Stimulated activated CD8-positive, alpha-beta memory T cell treated with anti-CD3 and anti-CD28 coated beads, Interleukin-2, amount 100 ng/mL, for 48 hours (primary cell): ENCODE measurements at regions not wholly inside any gene's neighbourhood (a gene's known extent, or its start where the extent isn't known, plus 50 kb on each side); places are given as distances from the start of the nearest gene placed in this dataset.

ENCODE experiments used
- DNase-seq, 2 donors: peaks; one replicate each; pipeline ENCODE4 v3.0.0-alpha.2; 2020; ENCODE audit warnings: low read depth in 2 of 2

- no peak for DNase-seq
Measured at GRCh38 chr5:61686491-61687257, 354.6 kb downstream of the ZSWIM6 start.

- DNase-seq, result no peak
Measured at GRCh38 chr5:61687371-61687770, 355.3 kb downstream of the ZSWIM6 start.

- no peak for DNase-seq
Measured at GRCh38 chr5:61689153-61689846, 357.2 kb downstream of the ZSWIM6 start.

- DNase-seq, result no peak
Measured at GRCh38 chr5:61697809-61698558, 365.9 kb downstream of the ZSWIM6 start.

GRCh38 chr5:61701877-61702602, 370.0 kb downstream of the ZSWIM6 start:
- DNase-seq, result no peak

GRCh38 chr5:61702784-61703183, 370.7 kb downstream of the ZSWIM6 start:
- no peak for DNase-seq

GRCh38 chr5:61704289-61704688, 372.2 kb downstream of the ZSWIM6 start:
- DNase-seq, result no peak

- DNase-seq, result no peak
Measured at GRCh38 chr5:61706751-61707150, 374.7 kb downstream of the ZSWIM6 start.

GRCh38 chr5:61719124-61719523, 387.1 kb downstream of the ZSWIM6 start:
- no peak for DNase-seq

- DNase-seq, result no peak
Measured at GRCh38 chr5:61720829-61721228, 388.8 kb downstream of the ZSWIM6 start.

- DNase-seq, result no peak
Measured at GRCh38 chr5:61724102-61724501, 392.0 kb downstream of the ZSWIM6 start.

- no peak for DNase-seq
Measured at GRCh38 chr5:61728287-61728686, 396.2 kb downstream of the ZSWIM6 start.

GRCh38 chr5:61730866-61731265, 398.8 kb downstream of the ZSWIM6 start:
- DNase-seq, result no peak

- DNase-seq, result no peak
Measured at GRCh38 chr5:61731267-61731945, 399.3 kb downstream of the ZSWIM6 start.

GRCh38 chr5:61731946-61732314, 399.9 kb downstream of the ZSWIM6 start:
- no peak for DNase-seq

GRCh38 chr5:61732369-61732768, 400.3 kb downstream of the ZSWIM6 start:
- no peak for DNase-seq

GRCh38 chr5:61732796-61733195, 400.7 kb downstream of the ZSWIM6 start:
- no peak for DNase-seq

- DNase-seq, result no peak
Measured at GRCh38 chr5:61734001-61734400, 401.9 kb downstream of the ZSWIM6 start.

- DNase-seq, result no peak
Measured at GRCh38 chr5:61734966-61735365, 402.9 kb downstream of the ZSWIM6 start.

GRCh38 chr5:61735531-61735930, 403.5 kb downstream of the ZSWIM6 start:
- DNase-seq, result no peak

- DNase-seq, result no peak
Measured at GRCh38 chr5:61735995-61736394, 403.9 kb downstream of the ZSWIM6 start.
